Heart left ventricle (tissue), 16 donors: ENCODE measurements at regions not wholly inside any gene's neighbourhood (a gene's known extent, or its start where the extent isn't known, plus 50 kb on each side); places are given as distances from the start of the nearest gene placed in this dataset.
"Not testable (repeated sequence)": the region's sequence is repeated elsewhere in the genome, so short reads cannot be mapped to it uniquely, and the experiment has no call there.

Experiments
- ATAC-seq, 4 donors: fragments of 200-7000 bp; cut with Tn5 transposase; one replicate each; pipeline ENCODE4 v1.9.1; 2020 to 2022; ENCODE audit warnings: moderate library complexity in 4 of 4, mild to moderate bottlenecking in 3 of 4, moderate number of reproducible peaks in 1 of 4
- DNase-seq, 5 donors: peaks; one replicate each; pipeline ENCODE4 v3.0.0-alpha.2; 2020
- H3K27ac ChIP-seq, 12 donors: fragments of 200-600 bp; sonication (generic) in 4 of 12; one replicate each; pipeline versions ENCODE4 v1.5.0 to v1.8.0; 2016 to 2022; ENCODE audit warnings: mild to moderate bottlenecking in 2 of 12
- H3K27me3 ChIP-seq, 9 donors: fragments of 200-600 bp; sonication (generic) in 2 of 9; one replicate each; pipeline versions ENCODE4 v1.5.1 to v1.8.0; 2016 to 2022; ENCODE audit warnings: mild to moderate bottlenecking in 3 of 9
- H3K36me3 ChIP-seq, 9 donors: fragments of 200-600 bp; sonication (generic) in 2 of 9; one replicate each; pipeline versions ENCODE4 v1.5.0 to v1.8.0; 2018 to 2022; ENCODE audit warnings: mild to moderate bottlenecking in 2 of 9
- H3K4me1 ChIP-seq, 12 donors: fragments of 200-600 bp; sonication (generic) in 4 of 12; one replicate each; pipeline versions ENCODE4 v1.5.0 to v1.8.0; 2016 to 2022; ENCODE audit warnings: mild to moderate bottlenecking in 3 of 12
- H3K4me3 ChIP-seq, 12 donors: fragments of 200-600 bp; sonication (generic) in 4 of 12; one replicate each; pipeline versions ENCODE4 v1.5.0 to v1.8.0; 2017 to 2022; ENCODE audit warnings: mild to moderate bottlenecking in 9 of 12, moderate library complexity in 4 of 12
- H3K9me3 ChIP-seq, 12 donors: fragments of 200-600 bp; sonication (generic) in 4 of 12; one replicate each; pipeline versions ENCODE4 v1.5.0 to v1.8.0; 2016 to 2022; ENCODE audit warnings: mild to moderate bottlenecking in 1 of 12
- POLR2A ChIP-seq, 2 donors: fragments of 450-650 bp; IDR thresholded peaks; one replicate each; pipeline ENCODE4 v1.6.1; 2017; ENCODE audit warnings: antibody characterized with exemption in 2 of 2, mild to moderate bottlenecking in 2 of 2, moderate library complexity in 2 of 2
- WGBS, 4 donors: extraction: QIAGEN DNeasy Blood & Tissue Kit in 2 of 4; methylation state at CpG; one replicate each; pipeline versions ENCODE4 v1.1.5 to v1.1.7; 2013 to 2018; 5-methylcytosine and 5-hydroxymethylcytosine counted together
- intact Hi-C, 10 donors: fragments of 100-400 bp; cut with DNase I; formaldehyde crosslinking; loops; one replicate each; pipeline versions ENCODE4 v1.11.1 to v1.14.2; 2022
- TF ChIP-seq, protein P1 (sequence below), 12 donors: fragments of 200-600 bp; sonication (generic) in 4 of 12; IDR thresholded peaks; one replicate each; pipeline versions ENCODE4 v1.5.0 to v1.8.0; 2018 to 2022; ENCODE audit warnings: antibody characterized with exemption in 12 of 12, mild to moderate bottlenecking in 5 of 12
- donor health status: ischemic (EF 13 %, LVEDD 7.1; RV severe dilation, severe dysfunction).
- donor health status: healthy with polysubstance abuse.
- donor health status: DM: no; HTN: yes; CAD: no.
- donor health status: DM: no; HTN: no; CAD: no.
- donor health status: ischemic (EF 25% LVEDD 6.9; RV normal size, moderate dysfunction).
- donor health status: ischemic (EF 25% LVEDD 5.7; RV mildly dilated, moderate dysfunction).
- donor health status: healthy.
- donor health status: DM: yes; HTN: yes; CAD: no.
- donor health status: ischemic (EF 35%, LVEDD 5.7; RV mildly dilated, moderate dysfunction).
- donor health status: nonischemic (EF 11% LVEDD 7.7; RV severe dilation, severe dysfunction).
- donor health status: DM: yes; HTN: yes; CAD: no.
- donor health status: PGD.
- donor health status: ischemic (EF 29% LVEDD 5.4; RV normal size, mild dysfunction).
- donor health status: nonischemic (EF 23%, LVEDD 6.1; RV moderate dilation, normal function).

DNA sequence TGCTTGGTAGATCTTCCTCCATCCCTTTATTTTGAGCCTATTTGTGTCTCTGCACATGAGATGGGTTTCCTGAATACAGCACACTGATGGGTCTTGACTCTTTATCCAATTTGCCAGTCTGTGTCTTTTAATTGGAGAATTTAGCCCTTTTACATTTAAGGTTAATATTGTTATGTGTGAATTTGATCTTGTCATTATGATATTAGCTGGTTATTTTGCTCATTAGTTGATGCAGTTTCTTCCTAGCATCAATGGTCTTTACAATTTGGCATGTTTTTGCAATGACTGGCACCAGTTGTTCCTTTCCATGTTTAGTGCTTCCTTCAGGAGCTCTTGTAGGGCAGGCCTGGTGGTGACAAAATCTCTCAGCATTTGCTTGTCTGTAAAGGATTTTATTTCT, 72.4 kb downstream of the HNRNPD start:
- not testable (repeated sequence) for H3K36me3 ChIP-seq

DNA sequence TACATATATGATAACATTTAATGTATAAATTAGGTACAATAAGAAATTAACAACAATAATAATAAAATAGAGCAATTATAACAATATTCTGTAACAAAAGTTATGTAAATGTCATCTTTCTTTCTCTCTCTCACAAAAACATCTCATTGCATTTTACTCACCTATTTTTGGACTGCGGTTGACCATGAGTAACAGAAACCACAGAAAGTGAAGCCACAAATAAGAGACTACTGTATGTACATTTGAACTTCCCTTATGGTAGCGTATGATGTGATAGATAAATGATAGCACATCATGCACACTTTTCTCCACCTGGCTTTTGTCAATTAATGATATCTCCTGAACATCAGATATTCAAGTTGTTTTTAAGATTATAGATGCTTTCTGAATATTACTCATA, 80.5 kb downstream of the HNRNPD start:
- Histone ChIP-seq H3K4me3 (no peak overlapping the region), H3K27ac (no peak overlapping the region), H3K9me3 (no peaks in the 10 kb centered on the region), H3K27me3 (no peaks in the 10 kb centered on the region), H3K4me1 (peaks cover 0 to 11% (median 0%) of the 10 kb centered on the region in 12 donors), H3K36me3 (no peaks in the 10 kb centered on the region)
- intact Hi-C loops, result no loop called here
- TF ChIP-seq, protein P1, sequence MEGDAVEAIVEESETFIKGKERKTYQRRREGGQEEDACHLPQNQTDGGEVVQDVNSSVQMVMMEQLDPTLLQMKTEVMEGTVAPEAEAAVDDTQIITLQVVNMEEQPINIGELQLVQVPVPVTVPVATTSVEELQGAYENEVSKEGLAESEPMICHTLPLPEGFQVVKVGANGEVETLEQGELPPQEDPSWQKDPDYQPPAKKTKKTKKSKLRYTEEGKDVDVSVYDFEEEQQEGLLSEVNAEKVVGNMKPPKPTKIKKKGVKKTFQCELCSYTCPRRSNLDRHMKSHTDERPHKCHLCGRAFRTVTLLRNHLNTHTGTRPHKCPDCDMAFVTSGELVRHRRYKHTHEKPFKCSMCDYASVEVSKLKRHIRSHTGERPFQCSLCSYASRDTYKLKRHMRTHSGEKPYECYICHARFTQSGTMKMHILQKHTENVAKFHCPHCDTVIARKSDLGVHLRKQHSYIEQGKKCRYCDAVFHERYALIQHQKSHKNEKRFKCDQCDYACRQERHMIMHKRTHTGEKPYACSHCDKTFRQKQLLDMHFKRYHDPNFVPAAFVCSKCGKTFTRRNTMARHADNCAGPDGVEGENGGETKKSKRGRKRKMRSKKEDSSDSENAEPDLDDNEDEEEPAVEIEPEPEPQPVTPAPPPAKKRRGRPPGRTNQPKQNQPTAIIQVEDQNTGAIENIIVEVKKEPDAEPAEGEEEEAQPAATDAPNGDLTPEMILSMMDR (IDR thresholded peaks at IDR 0.05), result no peak
- TF ChIP-seq POLR2A (IDR thresholded peaks at IDR 0.05), result no peak
- ATAC-seq (no peak), DNase-seq (no peak)
- WGBS, 4 donors, result 79 to 94% (median 91%) methylated on average over 2 of the region's 2 CpGs

More for the DNA sequence above, 72.4 kb downstream of the HNRNPD start:
- intact Hi-C loops, H3K27me3 ChIP-seq, ATAC-seq, H3K27ac ChIP-seq, H3K4me1 ChIP-seq, H3K4me3 ChIP-seq, DNase-seq, H3K9me3 ChIP-seq: not testable (repeated sequence)

DNA sequence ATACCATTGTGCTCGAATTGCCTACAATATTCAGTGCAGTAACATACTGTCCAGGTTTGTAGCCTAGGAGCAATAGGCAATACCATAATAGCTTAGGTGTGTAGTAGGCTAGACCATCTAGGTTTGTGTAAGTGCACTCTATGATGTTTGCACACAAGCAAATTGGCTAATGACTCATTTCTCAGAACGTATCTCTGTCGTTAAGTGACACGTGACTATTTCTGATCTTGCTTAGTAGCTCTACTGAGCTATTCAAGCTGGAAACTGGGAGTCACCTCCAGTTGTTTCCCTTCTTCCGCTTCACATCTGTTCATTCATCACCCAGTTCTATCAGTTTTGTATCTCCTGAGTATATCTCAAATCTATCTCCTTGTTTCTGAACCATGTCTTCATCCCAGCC, 86.1 kb downstream of the HNRNPD start:
- Histone ChIP-seq H3K36me3 (no peaks in the 10 kb centered on the region), H3K27ac (no peak overlapping the region), H3K27me3 (no peaks in the 10 kb centered on the region), H3K4me3 (no peak overlapping the region), H3K4me1 (peaks cover 0 to 9% (median 5%) of the 10 kb centered on the region in 12 donors), H3K9me3 (no peaks in the 10 kb centered on the region)
- intact Hi-C loops, result loop anchor here in 6 of 10 donors (5.0 to 10.0 kb wide), 9 partner anchors 65 to 747 kb away; partner anchors contain the start of genes HNRNPD (in 4 of the 6), COPS4 (in 1 of the 6), ENOPH1 (in 1 of the 6) and HNRNPDL (in 1 of the 6)
- DNase-seq (no peak), ATAC-seq (no peak)
- TF ChIP-seq, protein P1 (IDR thresholded peaks at IDR 0.05), result no peak
- 65 to 77% (median 70%) methylated on average over 5 of the region's 5 CpGs for WGBS, 4 donors

DNA sequence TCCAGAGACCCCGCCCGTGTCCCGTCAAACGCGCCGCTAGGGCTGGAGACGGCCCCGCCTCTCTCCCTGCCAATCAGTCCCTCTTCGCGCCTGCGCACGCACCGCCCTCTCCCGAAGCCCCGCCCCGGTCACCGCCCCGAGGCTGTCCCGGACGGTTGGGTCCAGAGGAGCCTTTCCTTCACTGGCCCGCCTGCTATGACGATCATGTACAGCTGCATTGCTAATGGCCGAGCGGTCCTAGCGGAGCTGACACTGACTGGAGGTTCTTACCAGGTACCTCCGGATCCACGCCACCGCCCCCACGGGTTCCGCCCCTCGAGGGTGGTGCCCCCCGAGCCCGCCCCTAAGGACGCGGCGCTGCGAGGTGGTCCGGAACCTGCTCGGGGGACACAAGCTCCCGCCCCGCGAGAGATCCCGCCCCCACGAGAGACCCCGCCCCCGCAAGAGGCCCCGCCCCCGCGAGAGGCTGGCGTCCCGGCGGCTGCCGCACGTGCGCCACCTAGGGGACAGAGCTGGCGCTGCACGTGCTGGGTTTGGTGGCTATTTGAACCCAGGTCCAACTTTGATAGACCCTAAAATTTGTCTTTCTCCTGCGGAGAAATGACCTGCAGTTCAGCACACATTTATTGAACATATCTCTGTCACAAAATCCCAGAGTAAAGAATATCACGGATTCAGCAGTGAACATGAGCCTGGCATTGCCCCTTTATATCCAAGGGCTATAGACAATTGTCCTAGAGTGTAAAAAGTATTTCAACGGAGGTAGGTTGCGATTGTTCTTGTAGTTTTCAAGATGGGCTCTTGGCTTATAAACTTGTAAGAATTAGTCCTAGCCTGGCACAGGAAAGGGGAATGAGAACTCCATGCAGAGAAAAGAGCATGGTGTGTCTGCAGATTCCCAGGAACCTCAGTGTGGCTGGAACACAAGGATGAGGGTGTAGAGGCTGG, 88.7 kb downstream of the HNRNPD start:
- H3K27me3 ChIP-seq, result no peaks in the 10 kb centered on the region
- peaks cover 0 to 9% (median 5%) of the 10 kb centered on the region in 12 donors for H3K4me1 ChIP-seq
- intact Hi-C loops, result loop anchor here in 7 of 10 donors (2.0 to 10.0 kb wide), 10 partner anchors 67 to 750 kb away; partner anchors contain the start of genes HNRNPD (in 5 of the 7), COPS4 (in 1 of the 7), ENOPH1 (in 1 of the 7) and HNRNPDL (in 1 of the 7)
- TF ChIP-seq, protein P1 (IDR thresholded peaks at IDR 0.05), result peak; percentile 85 to 99 (median 95)
- peak in 1 of 2 donors; percentile 36 for TF ChIP-seq POLR2A (IDR thresholded peaks at IDR 0.05)
- 3 to 6% (median 4%) methylated on average over 23 to 61 of the region's 61 CpGs for WGBS, 4 donors
- DNase-seq (peak; percentile 99 to 100 (median 99)), ATAC-seq (peak; percentile 100)
- H3K9me3 ChIP-seq, result no peaks in the 10 kb centered on the region
- no peaks in the 10 kb centered on the region for H3K36me3 ChIP-seq
- H3K27ac ChIP-seq, result peak overlapping the region in 10 of 12 donors; percentile 16 to 75 (median 50)
- peak overlapping the region; percentile 12 to 61 (median 55) for H3K4me3 ChIP-seq
